Stimulated activated naive CD4-positive, alpha-beta T cell (primary cell): ENCODE measurements at regions not wholly inside any gene's neighbourhood (a gene's known extent, or its start where the extent isn't known, plus 50 kb on each side); places are given as distances from the start of the nearest gene placed in this dataset.

Experiments used
- DNase-seq, 6 experiments: peaks; one replicate each; lab custom pipeline; 2025; lab: John Stamatoyannopoulos, UW

GRCh38 chr4:182015893-182016292, 227.3 kb upstream of the TENM3 start:
- no peak for DNase-seq

GRCh38 chr4:182017038-182017437, 226.2 kb upstream of the TENM3 start:
- DNase-seq, result no peak

GRCh38 chr4:182018691-182019090, 224.5 kb upstream of the TENM3 start:
- DNase-seq, result no peak

GRCh38 chr4:182019148-182019652, 224.0 kb upstream of the TENM3 start:
- DNase-seq, result no peak

DNA sequence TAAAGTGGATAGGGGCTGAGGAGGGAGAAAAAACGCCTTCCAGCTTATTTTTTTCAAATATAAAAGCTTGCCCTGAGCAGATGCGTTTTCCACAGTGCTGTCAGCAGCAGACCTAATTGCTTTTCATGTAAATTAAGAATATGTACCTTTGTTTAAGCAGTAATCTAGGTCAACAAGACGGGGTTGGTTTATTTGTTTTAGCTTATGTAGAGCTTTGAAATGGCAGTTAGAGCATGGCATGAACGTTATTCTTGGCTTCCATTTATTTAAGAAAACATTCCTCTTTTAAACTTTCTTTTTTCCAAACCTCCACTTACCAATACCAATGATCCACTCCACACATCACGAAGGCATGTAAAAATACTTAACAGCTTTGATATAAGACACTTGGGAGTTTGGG, 220.3 kb upstream of the TENM3 start:
- DNase-seq, result no peak

DNA sequence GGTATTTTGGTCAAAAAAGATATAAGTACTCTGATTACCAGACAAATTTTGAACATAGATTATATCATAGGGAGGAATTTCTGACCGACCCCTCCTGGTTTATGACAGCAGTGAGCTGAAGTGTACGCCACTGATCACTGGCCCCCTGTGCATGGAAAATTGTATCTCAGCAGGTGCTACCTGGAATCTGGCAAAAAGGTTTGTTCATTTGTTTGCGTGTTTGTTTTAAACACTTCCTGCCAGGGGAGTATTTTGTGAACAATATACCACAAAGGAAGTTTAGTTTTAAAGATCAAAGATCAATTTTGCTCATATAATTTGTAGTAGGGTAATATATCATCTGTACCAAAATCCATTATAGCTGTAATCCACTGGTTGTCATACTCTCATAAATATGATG, 219.7 kb upstream of the TENM3 start:
- no peak for DNase-seq

DNA sequence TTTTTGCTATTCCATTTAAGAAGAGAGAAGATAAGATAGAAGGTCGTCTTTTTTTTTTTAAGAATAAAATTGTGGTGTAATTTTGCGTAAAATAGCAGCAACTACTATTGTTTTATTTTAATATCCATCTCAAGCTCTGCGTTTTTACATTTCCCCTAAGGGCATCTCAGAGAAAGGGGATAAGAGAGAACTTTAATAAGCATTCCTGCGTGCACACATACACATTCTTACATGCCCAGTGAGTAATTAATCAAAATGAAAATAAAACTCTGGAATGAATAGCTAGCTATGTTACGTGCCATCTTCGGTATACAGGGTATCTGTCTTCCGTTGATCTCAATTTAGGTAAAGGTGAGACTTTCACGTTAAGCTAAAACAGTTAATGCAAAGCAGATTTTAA, 200.3 kb upstream of the TENM3 start:
- DNase-seq, result no peak

GRCh38 chr4:182048871-182049270, 194.3 kb upstream of the TENM3 start:
- no peak for DNase-seq

GRCh38 chr4:182056866-182057265, 186.3 kb upstream of the TENM3 start:
- DNase-seq, result no peak

- DNase-seq, result no peak
Observed at GRCh38 chr4:182062458-182062857, 180.7 kb upstream of the TENM3 start.

- no peak for DNase-seq
Observed at GRCh38 chr4:182062936-182063335, 180.3 kb upstream of the TENM3 start.

- no peak for DNase-seq
Observed at GRCh38 chr4:182063651-182064050, 179.6 kb upstream of the TENM3 start.

DNA sequence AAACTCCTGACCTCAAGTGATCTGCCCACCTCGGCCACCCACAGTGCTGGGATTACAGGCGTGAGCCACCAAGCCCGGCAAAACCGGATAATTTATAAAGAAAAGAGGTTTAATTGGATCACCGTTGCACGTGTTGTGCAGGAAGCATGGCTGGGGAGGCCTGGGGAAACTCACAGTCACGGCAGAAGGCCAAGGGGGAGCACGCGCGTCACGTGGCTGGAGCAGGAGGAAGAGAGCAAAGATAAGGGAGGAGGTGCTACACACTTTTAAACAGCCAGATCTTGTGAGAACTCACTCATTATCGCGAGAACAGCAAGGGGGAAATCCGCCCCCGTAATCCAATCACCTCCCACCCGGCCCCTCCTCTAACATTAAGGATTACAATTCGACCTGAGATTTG, 177.9 kb upstream of the TENM3 start:
- DNase-seq, result no peak

- DNase-seq, result no peak
Observed at GRCh38 chr4:182066037-182066436, 177.2 kb upstream of the TENM3 start.

DNA sequence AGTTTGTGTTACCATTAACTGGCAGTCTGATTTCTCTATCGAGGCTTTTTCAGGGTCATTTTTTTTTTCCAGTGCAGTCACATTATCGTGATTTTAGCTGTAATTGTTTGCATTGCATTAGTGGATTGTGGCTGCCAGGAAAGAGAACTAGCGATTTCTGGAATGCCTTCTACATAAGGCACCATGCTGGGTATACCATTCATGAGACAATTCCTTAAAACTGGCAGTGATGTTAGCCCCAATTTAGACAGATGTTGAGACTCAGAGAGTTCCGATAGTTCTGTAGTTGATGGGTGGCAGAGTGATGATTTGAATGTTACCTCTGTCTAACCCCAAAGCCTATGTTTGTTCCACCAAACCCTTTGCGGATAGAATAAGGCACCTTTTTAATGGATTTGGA, 175.4 kb upstream of the TENM3 start:
- DNase-seq, result no peak

- DNase-seq, result no peak
Observed at GRCh38 chr4:182068920-182069319, 174.3 kb upstream of the TENM3 start.

- no peak for DNase-seq
Observed at GRCh38 chr4:182073278-182073677, 169.9 kb upstream of the TENM3 start.

- no peak for DNase-seq
Observed at GRCh38 chr4:182074139-182074538, 169.1 kb upstream of the TENM3 start.

DNA sequence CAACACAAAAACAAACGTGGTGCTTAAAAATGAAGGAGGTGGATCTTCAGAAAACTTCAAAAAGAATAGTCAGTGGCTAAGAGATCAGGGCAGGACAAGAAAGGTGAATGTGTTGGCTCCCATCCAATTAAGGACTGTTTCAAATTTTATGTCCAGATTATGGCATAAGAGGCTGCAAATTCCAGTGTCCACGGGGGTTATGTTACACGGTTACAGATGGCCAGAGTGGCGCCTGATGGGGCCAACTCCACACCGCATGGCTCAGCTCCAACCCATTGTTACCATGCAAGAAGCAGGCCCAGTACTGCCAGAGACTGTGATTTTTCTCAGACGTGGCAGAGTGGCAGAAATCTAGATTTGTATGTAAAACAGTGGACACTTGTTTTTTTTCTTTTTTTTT, 168.4 kb upstream of the TENM3 start:
- DNase-seq, result no peak

GRCh38 chr4:182082910-182083309, 160.3 kb upstream of the TENM3 start:
- no peak for DNase-seq

DNA sequence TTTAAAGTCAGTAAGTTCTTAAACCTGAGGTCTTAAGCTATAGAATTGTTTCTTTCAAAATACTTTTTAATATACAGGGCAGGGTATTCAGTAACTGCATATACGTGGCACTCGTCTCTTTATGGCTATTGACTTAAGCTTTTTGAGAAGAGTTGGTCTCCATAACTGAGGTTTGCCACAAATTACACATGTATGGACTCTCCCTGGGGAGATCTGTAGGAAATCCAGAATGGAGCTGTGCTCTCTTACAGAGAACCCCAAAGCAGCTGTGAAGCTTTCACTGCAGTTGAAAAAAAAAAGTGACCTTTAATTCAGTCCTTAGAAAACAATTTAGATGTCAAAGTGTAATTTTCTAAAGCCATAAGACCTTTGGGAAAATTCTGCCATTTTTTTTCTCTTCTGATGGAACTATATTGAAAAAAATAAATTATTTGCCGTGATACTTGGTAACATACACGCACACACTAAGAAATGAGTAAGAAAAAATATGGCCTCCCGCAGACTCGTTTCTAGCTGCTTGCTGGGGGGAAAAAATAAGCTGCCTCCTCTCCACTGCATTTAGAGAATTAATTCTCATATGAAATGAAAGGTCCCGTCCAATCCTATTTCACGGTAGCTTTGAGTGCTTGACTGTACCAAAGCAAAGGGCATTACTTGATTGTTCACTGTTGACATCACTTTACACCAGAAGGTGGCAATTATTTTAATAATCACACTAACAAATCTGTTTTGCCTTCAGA, 159.4 kb upstream of the TENM3 start:
- no peak for DNase-seq

GRCh38 chr4:182085051-182085480, 158.1 kb upstream of the TENM3 start:
- no peak for DNase-seq

- no peak for DNase-seq
Observed at GRCh38 chr4:182089326-182089725, 153.9 kb upstream of the TENM3 start.

GRCh38 chr4:182090186-182090585, 153.0 kb upstream of the TENM3 start:
- no peak for DNase-seq
